Jurkat, Clone E6-1 (cell line): ENCODE measurements at regions not wholly inside any gene's neighbourhood (a gene's known extent, or its start where the extent isn't known, plus 50 kb on each side); places are given as distances from the start of the nearest gene placed in this dataset.

Source experiments
- DNase-seq: peaks from one replicate; pipeline ENCODE4 v3.0.0-alpha.2; 2011; ENCODE audit warnings: low read depth, low spot score
- H3K4me3 ChIP-seq: 2 replicates; pipeline ENCODE4 v1.5.1; 2011; ENCODE audit warnings: mild to moderate bottlenecking, low read length, control low read depth, moderate library complexity

- DNase-seq = no peak
- no peak overlapping the region for H3K4me3 ChIP-seq
Measured at GRCh38 chr3:162138509-162138908, 641.9 kb downstream of the OTOL1 start.

- no peak for DNase-seq
Measured at GRCh38 chr3:162139841-162140240, 643.2 kb downstream of the OTOL1 start.

GRCh38 chr3:162141272-162141791 lies 644.7 kb downstream of the OTOL1 start:
- no peak for DNase-seq
- no peak overlapping the region for H3K4me3 ChIP-seq

More at GRCh38 chr3:162139841-162140240, 643.2 kb downstream of the OTOL1 start:
- no peak overlapping the region for H3K4me3 ChIP-seq

- no peak for DNase-seq
- no peak overlapping the region for H3K4me3 ChIP-seq
Measured at GRCh38 chr3:162142511-162142910, 645.9 kb downstream of the OTOL1 start.

GRCh38 chr3:162143180-162143579 lies 646.6 kb downstream of the OTOL1 start:
- no peak for DNase-seq
- no peak overlapping the region for H3K4me3 ChIP-seq

GRCh38 chr3:162147996-162148395 lies 651.4 kb downstream of the OTOL1 start:
- H3K4me3 ChIP-seq = no peak overlapping the region

GRCh38 chr3:162150790-162151189 lies 654.2 kb downstream of the OTOL1 start:
- no peak for DNase-seq
- H3K4me3 ChIP-seq = no peak overlapping the region

More at GRCh38 chr3:162147996-162148395, 651.4 kb downstream of the OTOL1 start:
- no peak for DNase-seq

- no peak overlapping the region for H3K4me3 ChIP-seq
- DNase-seq = no peak
Measured at GRCh38 chr3:162152636-162153035, 656.0 kb downstream of the OTOL1 start.

GRCh38 chr3:162161595-162161994 lies 665.0 kb downstream of the OTOL1 start:
- DNase-seq = no peak

GRCh38 chr3:162165346-162165745 lies 668.7 kb downstream of the OTOL1 start:
- no peak overlapping the region for H3K4me3 ChIP-seq
- peak; percentile 0 for DNase-seq

More at GRCh38 chr3:162161595-162161994, 665.0 kb downstream of the OTOL1 start:
- no peak overlapping the region for H3K4me3 ChIP-seq

- H3K4me3 ChIP-seq = no peak overlapping the region
- no peak for DNase-seq
Measured at GRCh38 chr3:162166543-162166942, 669.9 kb downstream of the OTOL1 start.

- H3K4me3 ChIP-seq = no peak overlapping the region
- no peak for DNase-seq
Measured at GRCh38 chr3:162168715-162169114, 672.1 kb downstream of the OTOL1 start.

- DNase-seq = no peak
- H3K4me3 ChIP-seq = no peak overlapping the region
Measured at GRCh38 chr3:162170581-162170980, 674.0 kb downstream of the OTOL1 start.

- no peak for DNase-seq
- no peak overlapping the region for H3K4me3 ChIP-seq
Measured at GRCh38 chr3:162171970-162172369, 675.4 kb downstream of the OTOL1 start.

- no peak overlapping the region for H3K4me3 ChIP-seq
- no peak for DNase-seq
Measured at GRCh38 chr3:162175145-162175544, 678.5 kb downstream of the OTOL1 start.

GRCh38 chr3:162175878-162176277 lies 679.3 kb downstream of the OTOL1 start:
- no peak for DNase-seq
- no peak overlapping the region for H3K4me3 ChIP-seq

- no peak overlapping the region for H3K4me3 ChIP-seq
Measured at GRCh38 chr3:162183440-162183839, 686.8 kb downstream of the OTOL1 start.

GRCh38 chr3:162192340-162193029 lies 695.9 kb downstream of the OTOL1 start:
- H3K4me3 ChIP-seq = no peak overlapping the region
- no peak for DNase-seq

More at GRCh38 chr3:162183440-162183839, 686.8 kb downstream of the OTOL1 start:
- no peak for DNase-seq

GRCh38 chr3:162193148-162194095 lies 696.8 kb downstream of the OTOL1 start:
- DNase-seq = no peak
- H3K4me3 ChIP-seq = no peak overlapping the region

- no peak overlapping the region for H3K4me3 ChIP-seq
- no peak for DNase-seq
Measured at GRCh38 chr3:162195147-162195546, 698.5 kb downstream of the OTOL1 start.
